ENCODE measurements at regions not wholly inside any gene's neighbourhood (a gene's known extent, or its start where the extent isn't known, plus 50 kb on each side); places are given as distances from the start of the nearest gene placed in this dataset.

DNA sequence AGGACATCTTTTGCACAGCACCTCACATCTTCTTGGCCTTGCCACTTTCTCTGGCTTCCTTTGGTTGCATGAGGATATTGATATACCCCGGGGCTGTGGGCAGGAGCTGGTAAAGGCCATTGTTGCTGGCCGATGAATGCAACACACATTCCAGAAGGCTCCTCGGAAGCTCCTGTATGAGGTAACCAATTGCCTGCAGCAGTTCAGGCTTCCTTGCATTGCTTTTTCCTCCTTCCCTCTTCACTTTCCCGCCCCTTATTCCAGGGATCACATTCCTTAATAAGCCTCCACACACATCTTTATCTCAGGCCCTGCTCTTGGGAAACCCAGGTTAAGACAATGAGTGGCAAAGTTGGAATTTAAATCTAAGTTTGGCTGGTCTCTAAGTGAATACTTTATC is 505.4 kb upstream of the CLINT1 start:
- H2AFZ ChIP-seq (ENCODE audit: insufficient read depth, low read depth, low read length, poor library complexity, severe bottlenecking) = no peak overlapping the region
- no peaks in the 10 kb centered on the region for H3K9me3 Mint-ChIP-seq
- DNase-seq = no peak
- no peak for TF ChIP-seq CTCF (IDR thresholded peaks at IDR 0.05)
- peaks cover 10 to 20% of the 10 kb centered on the region in 2 donors for H3K27me3 ChIP-seq (ENCODE audit: control insufficient read depth in 2 of 2, insufficient read depth in 2 of 2, low read length in 2 of 2)
- H3K36me3 Mint-ChIP-seq = no peaks in the 10 kb centered on the region
- no peaks in the 10 kb centered on the region for H3K4me1 ChIP-seq (ENCODE audit: control insufficient read depth in 1 of 2, insufficient read depth in 2 of 2, low read length in 2 of 2)
- intact Hi-C loops (cut with micrococcal nuclease) = no loop called here
- H3K36me3 ChIP-seq (replicated peaks in 1 of 2; ENCODE audit: control insufficient read depth in 1 of 2, insufficient read depth in 2 of 2, low read length in 2 of 2) = no peaks in the 10 kb centered on the region
- H3K79me2 ChIP-seq (ENCODE audit: insufficient read depth, low read length) = no peaks in the 10 kb centered on the region
- H3K27me3 Mint-ChIP-seq (ENCODE audit: low read depth in 3 of 3) = peaks cover 17 to 33% (median 33%) of the 10 kb centered on the region in 3 donors
- H3K4me3 ChIP-seq (replicated peaks in 1 of 3; ENCODE audit: low read depth in 2 of 3, low read length in 3 of 3) = no peak overlapping the region
- no peaks in the 10 kb centered on the region for H4K20me1 ChIP-seq (ENCODE audit: insufficient read depth, low read length)
- no peak overlapping the region for H3K4me3 Mint-ChIP-seq
- no peak overlapping the region for H3K27ac ChIP-seq (ENCODE audit: low read depth in 1 of 2, low read length in 2 of 2)
- no peak overlapping the region for H3K27ac Mint-ChIP-seq
- H3K4me1 Mint-ChIP-seq = no peaks in the 10 kb centered on the region
- H3K4me2 ChIP-seq (replicated peaks; ENCODE audit: extremely low read depth, low read length, poor library complexity, severe bottlenecking) = no peak overlapping the region
- 86% methylated on average over 4 of the region's 4 CpGs for WGBS (ENCODE audit: insufficient coverage)
- H3K9ac ChIP-seq (ENCODE audit: insufficient read depth, low read length, poor library complexity, severe bottlenecking) = no peak overlapping the region
- H3K9me3 ChIP-seq (replicated peaks in 1 of 2; ENCODE audit: control insufficient read depth in 1 of 2, insufficient read depth in 1 of 2, low read length in 2 of 2) = no peaks in the 10 kb centered on the region

GRCh38 chr5:158354958-158355357 is 496.0 kb upstream of the CLINT1 start:
- no peak overlapping the region for H3K4me3 ChIP-seq (replicated peaks in 1 of 3; ENCODE audit: low read depth in 2 of 3, low read length in 3 of 3)
- H3K36me3 Mint-ChIP-seq = no peaks in the 10 kb centered on the region
- no peaks in the 10 kb centered on the region for H3K9me3 ChIP-seq (replicated peaks in 1 of 2; ENCODE audit: control insufficient read depth in 1 of 2, insufficient read depth in 1 of 2, low read length in 2 of 2)
- no peaks in the 10 kb centered on the region for H4K20me1 ChIP-seq (ENCODE audit: insufficient read depth, low read length)
- peaks cover 2% of the 10 kb centered on the region in 2 donors for H3K27me3 ChIP-seq (ENCODE audit: control insufficient read depth in 2 of 2, insufficient read depth in 2 of 2, low read length in 2 of 2)
- no peak overlapping the region for H3K4me2 ChIP-seq (replicated peaks; ENCODE audit: extremely low read depth, low read length, poor library complexity, severe bottlenecking)
- no peak overlapping the region for H2AFZ ChIP-seq (ENCODE audit: insufficient read depth, low read depth, low read length, poor library complexity, severe bottlenecking)
- no peaks in the 10 kb centered on the region for H3K36me3 ChIP-seq (replicated peaks in 1 of 2; ENCODE audit: control insufficient read depth in 1 of 2, insufficient read depth in 2 of 2, low read length in 2 of 2)
- H3K9ac ChIP-seq (ENCODE audit: insufficient read depth, low read length, poor library complexity, severe bottlenecking) = no peak overlapping the region
- no peak for DNase-seq
- TF ChIP-seq CTCF (IDR thresholded peaks at IDR 0.05) = no peak
- peak overlapping the region in 1 of 2 donors; percentile 6 for H3K4me3 Mint-ChIP-seq
- peaks cover 1 to 8% (median 8%) of the 10 kb centered on the region in 3 donors for H3K27me3 Mint-ChIP-seq (ENCODE audit: low read depth in 3 of 3)
- no peaks in the 10 kb centered on the region for H3K4me1 ChIP-seq (ENCODE audit: control insufficient read depth in 1 of 2, insufficient read depth in 2 of 2, low read length in 2 of 2)
- no peak overlapping the region for H3K27ac Mint-ChIP-seq
- H3K4me1 Mint-ChIP-seq = peaks cover 6% of the 10 kb centered on the region
- peaks cover 0 to 8% (median 5%) of the 10 kb centered on the region in 7 donors for H3K9me3 Mint-ChIP-seq
- no peak overlapping the region for H3K27ac ChIP-seq (ENCODE audit: low read depth in 1 of 2, low read length in 2 of 2)
- intact Hi-C loops (cut with micrococcal nuclease) = no loop called here
- H3K79me2 ChIP-seq (ENCODE audit: insufficient read depth, low read length) = no peaks in the 10 kb centered on the region
